HepG2 (cell line): ENCODE measurements at regions not wholly inside any gene's neighbourhood (a gene's known extent, or its start where the extent isn't known, plus 50 kb on each side); places are given as distances from the start of the nearest gene placed in this dataset.

Experiments
- ATAC-seq: fragments of 200-7000 bp; cut with Tn5 transposase; 3 replicates; pipeline ENCODE4 v1.9.1; 2020; ENCODE audit warnings: mild to moderate bottlenecking, moderate library complexity
- BruUV-seq: library from RNA; stranded (reverse); fragments of 400-500 nt; replicated peaks from 2 replicates; lab custom pipeline; 2021; lab: Mats Ljungman, UMichigan
- CTCF ChIA-PET: fragments of 300-600 bp; formaldehyde crosslinking; extraction: SDS; loops from one replicate; lab custom pipeline; 2021; ENCODE audit warnings: low total read pairs, inconsistent platforms, low intra/inter-chr PET ratio; lab: Yijun Ruan, JAX
- POLR2A ChIA-PET: fragments of 350-600 bp; sonication (Branson Sonifier 250); formaldehyde crosslinking; loops from one replicate; lab custom pipeline; 2020; ENCODE audit warnings: antibody characterized with exemption, inconsistent platforms; lab: Yijun Ruan, JAX
- DNase-seq: peaks from one replicate; pipeline ENCODE4 v3.0.0-alpha.2; 2015; ENCODE audit warnings: low spot score
- FAIRE-seq: peaks from 3 replicates; lab custom pipeline; 2011; peaks lifted over from hg19 to GRCh38; lab: Jason Lieb, UNC
- H2AFZ ChIP-seq: one replicate; pipeline ENCODE4 v1.6.1; 2011; ENCODE audit warnings: low read length, inconsistent platforms
- H3K27ac ChIP-seq: fragments of 300-600 bp; 3 replicates; pipeline ENCODE4 v1.8.0; 2011; ENCODE audit warnings: mixed run types, mild to moderate bottlenecking, mixed read lengths, low read length, inconsistent platforms; ENCODE audit not compliant: insufficient read depth; ENCODE audit errors: extremely low read length
- H3K27me3 ChIP-seq, 2 experiments: fragments of 200-600 bp in 1 of 2; 2 replicates in 1 of 2; 3 replicates in 1 of 2; pipeline versions ENCODE4 v1.6.0 to v1.8.0; 2011; ENCODE audit warnings: low read length in 2 of 2, mild to moderate bottlenecking in 2 of 2, moderate library complexity in 2 of 2, inconsistent platforms in 1 of 2; ENCODE audit not compliant: insufficient read depth in 2 of 2, control insufficient read depth in 1 of 2
- H3K36me3 ChIP-seq, 2 experiments: fragments of 200-600 bp in 1 of 2; replicated peaks in 1 of 2; 2 replicates in 1 of 2; 3 replicates in 1 of 2; pipeline versions ENCODE4 v1.5.1 to v1.8.0; 2011; ENCODE audit warnings: low read length in 2 of 2, inconsistent platforms in 1 of 2; ENCODE audit not compliant: insufficient read depth in 2 of 2, control insufficient read depth in 1 of 2
- H3K4me1 ChIP-seq: 2 replicates; pipeline ENCODE4 v1.5.1; 2012; ENCODE audit warnings: low read length, inconsistent platforms; ENCODE audit not compliant: insufficient read depth
- H3K4me2 ChIP-seq: 2 replicates; pipeline ENCODE4 v1.6.0; 2011; ENCODE audit warnings: low read depth, low read length, inconsistent platforms
- H3K4me3 ChIP-seq, 3 experiments: fragments of 200-600 bp in 1 of 3; sonication (generic), shearing (Covaris generic) in 1 of 3; replicated peaks in 1 of 3; 2 replicates each; pipeline ENCODE4 v1.5.1; 2011 to 2016; ENCODE audit warnings: low read length in 3 of 3, inconsistent platforms in 2 of 3, low read depth in 2 of 3, mild to moderate bottlenecking in 2 of 3, control low read depth in 1 of 3, mixed read lengths in 1 of 3; ENCODE audit not compliant: insufficient read depth in 1 of 3
- H3K79me2 ChIP-seq: one replicate; pipeline ENCODE4 v1.6.1; 2011; ENCODE audit warnings: low read length, inconsistent platforms; ENCODE audit not compliant: insufficient read depth
- H3K9ac ChIP-seq: 2 replicates; pipeline ENCODE4 v1.6.0; 2011; ENCODE audit warnings: mild to moderate bottlenecking, low read depth, low read length, inconsistent platforms; ENCODE audit not compliant: insufficient read depth
- H3K9me3 ChIP-seq: 2 replicates; pipeline ENCODE4 v1.5.1; 2012; ENCODE audit warnings: mild to moderate bottlenecking, low read length
- H4K20me1 ChIP-seq: 2 replicates; pipeline ENCODE4 v1.6.0; 2011; ENCODE audit warnings: inconsistent platforms, mild to moderate bottlenecking, low read length, moderate library complexity; ENCODE audit not compliant: insufficient read depth
- ARNTL ChIP-seq: sonication (generic); formaldehyde crosslinking; IDR thresholded peaks from 2 replicates; pipeline ENCODE4 v1.4.0; 2020; ENCODE audit warnings: mild to moderate bottlenecking, missing genetic modification reagents
- DR1 ChIP-seq: sonication (generic); formaldehyde crosslinking; IDR thresholded peaks from 2 replicates; pipeline ENCODE4 v1.8.0; 2021; ENCODE audit warnings: mild to moderate bottlenecking, missing genetic modification reagents, inconsistent platforms
- GABPB1 ChIP-seq: IDR thresholded peaks from 2 replicates; pipeline ENCODE4 v1.6.1; 2016; ENCODE audit warnings: mild to moderate bottlenecking, missing genetic modification reagents, moderate library complexity, missing compliant biosample characterization
- ISL2 ChIP-seq: sonication (generic); formaldehyde crosslinking; IDR thresholded peaks from 2 replicates; pipeline ENCODE4 v1.5.0; 2020; ENCODE audit warnings: missing genetic modification reagents
- SYNCRIP ChIP-seq: fragments of 200-400 bp; formaldehyde crosslinking; IDR thresholded peaks from 2 replicates; pipeline ENCODE4 v1.6.1; 2018; ENCODE audit warnings: mild to moderate bottlenecking, low read depth, low read length; ENCODE audit not compliant: insufficient read depth
- TAF15 ChIP-seq: fragments of 200-400 bp; formaldehyde crosslinking; IDR thresholded peaks from one replicate; pipeline ENCODE4 v1.6.1; 2018; ENCODE audit warnings: mild to moderate bottlenecking, low read depth, low read length; ENCODE audit not compliant: poor library complexity, severe bottlenecking
- ZBTB38 ChIP-seq: sonication (generic); formaldehyde crosslinking; IDR thresholded peaks from 2 replicates; pipeline ENCODE4 v1.5.1; 2020; ENCODE audit warnings: mild to moderate bottlenecking, missing genetic modification reagents
- ZFP41 ChIP-seq: sonication (generic); formaldehyde crosslinking; IDR thresholded peaks from 2 replicates; pipeline ENCODE4 v1.4.0; 2020; ENCODE audit warnings: mild to moderate bottlenecking, missing genetic modification reagents, borderline replicate concordance
- ZNF143 ChIP-seq: sonication (generic); formaldehyde crosslinking; IDR thresholded peaks from 2 replicates; pipeline ENCODE4 v1.4.0; 2020; ENCODE audit warnings: missing genetic modification reagents
- ZNF276 ChIP-seq: sonication (generic); formaldehyde crosslinking; IDR thresholded peaks from 2 replicates; pipeline ENCODE4 v1.4.0; 2020; ENCODE audit warnings: mild to moderate bottlenecking, low read depth, missing genetic modification reagents
- ZNF326 ChIP-seq: sonication (generic); formaldehyde crosslinking; IDR thresholded peaks from 2 replicates; pipeline ENCODE4 v1.4.0; 2020; ENCODE audit warnings: missing genetic modification reagents, borderline replicate concordance
- ZNF44 ChIP-seq: sonication (generic); formaldehyde crosslinking; IDR thresholded peaks from 2 replicates; pipeline ENCODE4 v1.5.1; 2020; ENCODE audit warnings: mild to moderate bottlenecking, missing genetic modification reagents
- ZNF550 ChIP-seq: sonication (generic); formaldehyde crosslinking; IDR thresholded peaks from 2 replicates; pipeline ENCODE4 v1.4.0; 2020; ENCODE audit warnings: mild to moderate bottlenecking, missing genetic modification reagents, borderline replicate concordance
- ZNF737 ChIP-seq: sonication (generic); formaldehyde crosslinking; IDR thresholded peaks from 2 replicates; pipeline ENCODE4 v1.5.0; 2020; ENCODE audit warnings: missing genetic modification reagents, mild to moderate bottlenecking, borderline replicate concordance
- ZNF879 ChIP-seq: sonication (generic); formaldehyde crosslinking; IDR thresholded peaks from 2 replicates; pipeline ENCODE4 v1.8.1; 2023; ENCODE audit warnings: missing genetic modification reagents
- WGBS: methylation state at CpG from one replicate; pipeline ENCODE4 v1.1.6; 2017; ENCODE audit warnings: low lambda C conversion rate; 5-methylcytosine and 5-hydroxymethylcytosine counted together
- in situ Hi-C: cut with HindIII; loops from 2 replicates; pipeline ENCODE4 v1.10.0; 2017; ENCODE audit warnings: low pct_unique_long_range_greater_than_20kb; ENCODE audit not compliant: extremely low pct_ligation_motif_present
- intact Hi-C: fragments of 100-400 bp; cut with micrococcal nuclease; formaldehyde crosslinking; loops from one replicate; pipeline ENCODE4 v1.10.0; 2022; ENCODE audit not compliant: unreplicated experiment
- TF ChIP-seq, protein P1 (sequence below): sonication (generic); formaldehyde crosslinking; IDR thresholded peaks from 2 replicates; pipeline ENCODE4 v1.4.0; 2020; ENCODE audit warnings: low read depth, mild to moderate bottlenecking, missing genetic modification reagents
- TF ChIP-seq, protein P2 (sequence below), 2 experiments: fragments of 450-650 bp in 1 of 2; sonication (generic) in 1 of 2; formaldehyde crosslinking; IDR thresholded peaks; 2 replicates each; pipeline versions ENCODE4 v1.5.0 to v1.8.0; 2020 to 2022; ENCODE audit warnings: mild to moderate bottlenecking in 1 of 2, missing genetic modification reagents in 1 of 2
- TF ChIP-seq, protein P3 (sequence below): sonication (generic); IDR thresholded peaks from 2 replicates; pipeline ENCODE4 v1.6.1; 2016; ENCODE audit warnings: low read depth, borderline replicate concordance
- TF ChIP-seq, protein P4 (sequence below): sonication (generic); formaldehyde crosslinking; IDR thresholded peaks from 2 replicates; pipeline ENCODE4 v1.4.0; 2020; ENCODE audit warnings: missing genetic modification reagents

- H3K9me3 ChIP-seq: no peaks in the 10 kb centered on the region
- DNase-seq (no peak), FAIRE-seq (no peak), ATAC-seq (no peak)
- H3K4me1 ChIP-seq: no peaks in the 10 kb centered on the region
- POLR2A ChIA-PET: no interaction called here
- CTCF ChIA-PET: no interaction called here
- H3K4me3 ChIP-seq: no peak overlapping the region
- TF ChIP-seq, protein P1, sequence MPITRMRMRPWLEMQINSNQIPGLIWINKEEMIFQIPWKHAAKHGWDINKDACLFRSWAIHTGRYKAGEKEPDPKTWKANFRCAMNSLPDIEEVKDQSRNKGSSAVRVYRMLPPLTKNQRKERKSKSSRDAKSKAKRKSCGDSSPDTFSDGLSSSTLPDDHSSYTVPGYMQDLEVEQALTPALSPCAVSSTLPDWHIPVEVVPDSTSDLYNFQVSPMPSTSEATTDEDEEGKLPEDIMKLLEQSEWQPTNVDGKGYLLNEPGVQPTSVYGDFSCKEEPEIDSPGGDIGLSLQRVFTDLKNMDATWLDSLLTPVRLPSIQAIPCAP: no peak
- TF ChIP-seq ZNF326: no peak
- no peak for TF ChIP-seq ZNF879 (CRISPR knock-in tag)
- TF ChIP-seq, protein P2, sequence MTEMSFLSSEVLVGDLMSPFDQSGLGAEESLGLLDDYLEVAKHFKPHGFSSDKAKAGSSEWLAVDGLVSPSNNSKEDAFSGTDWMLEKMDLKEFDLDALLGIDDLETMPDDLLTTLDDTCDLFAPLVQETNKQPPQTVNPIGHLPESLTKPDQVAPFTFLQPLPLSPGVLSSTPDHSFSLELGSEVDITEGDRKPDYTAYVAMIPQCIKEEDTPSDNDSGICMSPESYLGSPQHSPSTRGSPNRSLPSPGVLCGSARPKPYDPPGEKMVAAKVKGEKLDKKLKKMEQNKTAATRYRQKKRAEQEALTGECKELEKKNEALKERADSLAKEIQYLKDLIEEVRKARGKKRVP (CRISPR knock-in tag; IDR thresholded peaks at IDR 0.05): no peak
- no peak for TF ChIP-seq ZNF143 (CRISPR knock-in tag)
- no peak for TF ChIP-seq ZNF44 (CRISPR knock-in tag)
- no peak for TF ChIP-seq GABPB1 (CRISPR knock-in tag)
- TF ChIP-seq DR1: no peak
- TF ChIP-seq, protein P3, sequence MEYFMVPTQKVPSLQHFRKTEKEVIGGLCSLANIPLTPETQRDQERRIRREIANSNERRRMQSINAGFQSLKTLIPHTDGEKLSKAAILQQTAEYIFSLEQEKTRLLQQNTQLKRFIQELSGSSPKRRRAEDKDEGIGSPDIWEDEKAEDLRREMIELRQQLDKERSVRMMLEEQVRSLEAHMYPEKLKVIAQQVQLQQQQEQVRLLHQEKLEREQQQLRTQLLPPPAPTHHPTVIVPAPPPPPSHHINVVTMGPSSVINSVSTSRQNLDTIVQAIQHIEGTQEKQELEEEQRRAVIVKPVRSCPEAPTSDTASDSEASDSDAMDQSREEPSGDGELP: no peak
- no peak for TF ChIP-seq ZFP41 (CRISPR knock-in tag)
- no peak for TF ChIP-seq ZNF276 (CRISPR knock-in tag)
- TF ChIP-seq ZNF737 (CRISPR knock-in tag): no peak
- TF ChIP-seq ZBTB38: no peak
- TF ChIP-seq, protein P4, sequence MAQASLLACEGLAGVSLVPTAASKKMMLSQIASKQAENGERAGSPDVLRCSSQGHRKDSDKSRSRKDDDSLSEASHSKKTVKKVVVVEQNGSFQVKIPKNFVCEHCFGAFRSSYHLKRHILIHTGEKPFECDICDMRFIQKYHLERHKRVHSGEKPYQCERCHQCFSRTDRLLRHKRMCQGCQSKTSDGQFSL (CRISPR knock-in tag): no peak
- TF ChIP-seq TAF15: no peak
- TF ChIP-seq SYNCRIP: no peak
- no peak for TF ChIP-seq ZNF550 (CRISPR knock-in tag)
- TF ChIP-seq ARNTL (CRISPR knock-in tag): no peak
- TF ChIP-seq ISL2: no peak
- TF ChIP-seq, all 625 proteins: peak for 0
- in situ Hi-C loops: no loop called here
- no TSS peak for BruUV-seq
- Histone ChIP-seq H3K36me3 (no peaks in the 10 kb centered on the region), H3K27ac (no peak overlapping the region), H4K20me1 (no peaks in the 10 kb centered on the region), H3K9ac (no peak overlapping the region), H2AFZ (no peak overlapping the region), H3K79me2 (no peaks in the 10 kb centered on the region), H3K4me2 (no peak overlapping the region), H3K27me3 (no peaks in the 10 kb centered on the region; a peak in 1 of 5 replicates)
- 2% methylated on average over 4 of the region's 4 CpGs for WGBS
- intact Hi-C loops: no loop called here
Measured at GRCh38 chr3:159147813-159148212, 346.0 kb downstream of the MFSD1 start.
